WTC11 (cell line): ENCODE measurements at regions not wholly inside any gene's neighbourhood (a gene's known extent, or its start where the extent isn't known, plus 50 kb on each side); places are given as distances from the start of the nearest gene placed in this dataset.

Experiments
- ATAC-seq: fragments of 200-7000 bp; cut with Tn5 transposase; 2 replicates; pipeline ENCODE4 v1.10.0; 2021; ENCODE audit warnings: mild to moderate bottlenecking, moderate library complexity
- CTCF ChIA-PET: fragments of 300-600 bp; sonication (Branson Sonifier 250); formaldehyde crosslinking; loops from one replicate; lab custom pipeline; 2021; ENCODE audit warnings: antibody characterized with exemption; lab: Charles Lee
- POLR2A ChIA-PET: fragments of 350-600 bp; sonication (Branson Sonifier 250); formaldehyde crosslinking; loops from one replicate; lab custom pipeline; 2021; ENCODE audit warnings: antibody characterized with exemption; lab: Charles Lee
- DNase-seq: peaks from one replicate; pipeline ENCODE4 v3.0.0; 2021; ENCODE audit warnings: low spot score
- H3K27ac Mint-ChIP-seq: 2 replicates; pipeline ENCODE4 v1.8.0; 2021; ENCODE audit warnings: mixed read lengths
- H3K27me3 Mint-ChIP-seq: 2 replicates; pipeline ENCODE4 v1.8.0; 2021; ENCODE audit warnings: low read depth, mild to moderate bottlenecking, moderate library complexity, mixed read lengths
- H3K36me3 Mint-ChIP-seq: 2 replicates; pipeline ENCODE4 v1.8.0; 2021; ENCODE audit warnings: mixed read lengths
- H3K4me1 Mint-ChIP-seq: 2 replicates; pipeline ENCODE4 v1.8.0; 2022; ENCODE audit warnings: mixed read lengths
- H3K4me3 Mint-ChIP-seq: 2 replicates; pipeline ENCODE4 v1.8.0; 2021; ENCODE audit warnings: mild to moderate bottlenecking, moderate library complexity, mixed read lengths
- H3K9me3 Mint-ChIP-seq: 2 replicates; pipeline ENCODE4 v1.8.0; 2021; ENCODE audit warnings: mixed read lengths
- NFE2L1 ChIP-seq: sonication (generic); formaldehyde crosslinking; IDR thresholded peaks from 2 replicates; pipeline ENCODE4 v1.8.1; 2023; ENCODE audit warnings: missing genetic modification reagents
- TCF7 ChIP-seq: sonication (generic); formaldehyde crosslinking; IDR thresholded peaks from 2 replicates; pipeline ENCODE4 v1.8.0; 2022; ENCODE audit warnings: mild to moderate bottlenecking, low read depth, missing genetic modification reagents, moderate library complexity
- TF ChIP-seq, protein P1 (sequence below): sonication (generic); formaldehyde crosslinking; IDR thresholded peaks from 2 replicates; pipeline ENCODE4 v1.8.1; 2022; ENCODE audit warnings: low read depth, mild to moderate bottlenecking, moderate library complexity, missing genetic modification reagents, borderline replicate concordance
- TF ChIP-seq, protein P2 (sequence below): sonication (generic); formaldehyde crosslinking; IDR thresholded peaks from 2 replicates; pipeline ENCODE4 v1.8.1; 2023; ENCODE audit warnings: mild to moderate bottlenecking, missing genetic modification reagents, borderline replicate concordance
- TF ChIP-seq, protein P3 (sequence below): sonication (generic); formaldehyde crosslinking; IDR thresholded peaks from 2 replicates; pipeline ENCODE4 v1.8.1; 2023; ENCODE audit warnings: mild to moderate bottlenecking, missing genetic modification reagents
- TF ChIP-seq, protein P4 (sequence below): fragments of 250-450 bp; sonication (Bioruptor Pico); IDR thresholded peaks from 2 replicates; pipeline ENCODE4 v1.9.0; 2021; ENCODE audit warnings: mild to moderate bottlenecking
- TF ChIP-seq, protein P5 (sequence below): fragments of 250-450 bp; sonication (Bioruptor Pico); IDR thresholded peaks from 2 replicates; pipeline ENCODE4 v1.9.0; 2021; ENCODE audit warnings: mild to moderate bottlenecking
- TF ChIP-seq, protein P6 (sequence below): sonication (generic); formaldehyde crosslinking; IDR thresholded peaks from 2 replicates; pipeline ENCODE4 v1.8.0; 2023; ENCODE audit warnings: missing genetic modification reagents, mild to moderate bottlenecking, borderline replicate concordance

DNA sequence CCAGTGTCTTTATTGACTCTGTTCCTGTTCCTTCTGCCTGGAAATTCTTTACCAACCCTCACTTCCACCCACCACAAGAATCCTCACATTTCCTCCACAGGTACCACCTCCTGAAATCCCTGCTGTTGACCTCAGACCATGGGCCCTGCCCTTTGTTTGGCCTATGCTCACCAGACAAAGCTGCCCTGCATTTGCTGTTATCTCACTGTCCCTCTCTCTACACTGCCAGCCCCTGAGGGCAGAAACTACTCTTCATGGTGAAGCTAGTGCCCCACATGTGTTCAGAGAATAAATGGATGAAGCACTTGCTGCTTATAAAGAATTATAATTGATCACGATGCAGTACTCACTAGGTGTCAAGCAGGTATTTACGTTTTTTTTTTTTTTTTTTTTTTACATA, 608.4 kb downstream of the TSN start (continued):
- TF ChIP-seq TCF7 (CRISPR knock-in tag) = no peak

DNA sequence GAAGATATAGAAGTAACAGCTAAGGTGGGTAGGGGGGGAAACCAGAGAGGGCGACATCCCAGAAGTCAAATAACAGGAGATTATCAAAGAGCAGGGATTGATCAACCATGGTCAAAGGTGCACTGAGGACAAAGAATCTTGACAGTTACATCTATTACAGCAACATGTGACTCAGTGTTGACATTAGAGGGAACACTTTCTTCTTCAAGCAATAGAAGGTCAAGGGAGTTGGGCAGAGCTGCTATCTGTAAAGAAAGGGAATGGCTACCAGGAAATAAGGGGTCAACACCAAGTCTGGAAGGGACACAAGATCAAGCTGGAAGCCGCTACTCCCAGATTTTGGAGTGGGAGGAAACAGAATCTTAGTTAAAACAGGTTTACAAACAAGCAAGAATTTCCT, 611.0 kb downstream of the TSN start:
- ChIA-PET POLR2A (no interaction called here), CTCF (no interaction called here)
- ATAC-seq = no peak
- H3K27me3 Mint-ChIP-seq = no peaks in the 10 kb centered on the region
- TF ChIP-seq, protein P1, sequence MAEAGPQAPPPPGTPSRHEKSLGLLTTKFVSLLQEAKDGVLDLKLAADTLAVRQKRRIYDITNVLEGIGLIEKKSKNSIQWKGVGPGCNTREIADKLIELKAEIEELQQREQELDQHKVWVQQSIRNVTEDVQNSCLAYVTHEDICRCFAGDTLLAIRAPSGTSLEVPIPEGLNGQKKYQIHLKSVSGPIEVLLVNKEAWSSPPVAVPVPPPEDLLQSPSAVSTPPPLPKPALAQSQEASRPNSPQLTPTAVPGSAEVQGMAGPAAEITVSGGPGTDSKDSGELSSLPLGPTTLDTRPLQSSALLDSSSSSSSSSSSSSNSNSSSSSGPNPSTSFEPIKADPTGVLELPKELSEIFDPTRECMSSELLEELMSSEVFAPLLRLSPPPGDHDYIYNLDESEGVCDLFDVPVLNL (CRISPR knock-in tag) = no peak
- TF ChIP-seq, protein P2, sequence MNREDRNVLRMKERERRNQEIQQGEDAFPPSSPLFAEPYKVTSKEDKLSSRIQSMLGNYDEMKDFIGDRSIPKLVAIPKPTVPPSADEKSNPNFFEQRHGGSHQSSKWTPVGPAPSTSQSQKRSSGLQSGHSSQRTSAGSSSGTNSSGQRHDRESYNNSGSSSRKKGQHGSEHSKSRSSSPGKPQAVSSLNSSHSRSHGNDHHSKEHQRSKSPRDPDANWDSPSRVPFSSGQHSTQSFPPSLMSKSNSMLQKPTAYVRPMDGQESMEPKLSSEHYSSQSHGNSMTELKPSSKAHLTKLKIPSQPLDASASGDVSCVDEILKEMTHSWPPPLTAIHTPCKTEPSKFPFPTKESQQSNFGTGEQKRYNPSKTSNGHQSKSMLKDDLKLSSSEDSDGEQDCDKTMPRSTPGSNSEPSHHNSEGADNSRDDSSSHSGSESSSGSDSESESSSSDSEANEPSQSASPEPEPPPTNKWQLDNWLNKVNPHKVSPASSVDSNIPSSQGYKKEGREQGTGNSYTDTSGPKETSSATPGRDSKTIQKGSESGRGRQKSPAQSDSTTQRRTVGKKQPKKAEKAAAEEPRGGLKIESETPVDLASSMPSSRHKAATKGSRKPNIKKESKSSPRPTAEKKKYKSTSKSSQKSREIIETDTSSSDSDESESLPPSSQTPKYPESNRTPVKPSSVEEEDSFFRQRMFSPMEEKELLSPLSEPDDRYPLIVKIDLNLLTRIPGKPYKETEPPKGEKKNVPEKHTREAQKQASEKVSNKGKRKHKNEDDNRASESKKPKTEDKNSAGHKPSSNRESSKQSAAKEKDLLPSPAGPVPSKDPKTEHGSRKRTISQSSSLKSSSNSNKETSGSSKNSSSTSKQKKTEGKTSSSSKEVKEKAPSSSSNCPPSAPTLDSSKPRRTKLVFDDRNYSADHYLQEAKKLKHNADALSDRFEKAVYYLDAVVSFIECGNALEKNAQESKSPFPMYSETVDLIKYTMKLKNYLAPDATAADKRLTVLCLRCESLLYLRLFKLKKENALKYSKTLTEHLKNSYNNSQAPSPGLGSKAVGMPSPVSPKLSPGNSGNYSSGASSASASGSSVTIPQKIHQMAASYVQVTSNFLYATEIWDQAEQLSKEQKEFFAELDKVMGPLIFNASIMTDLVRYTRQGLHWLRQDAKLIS (CRISPR knock-in tag) = no peak
- TF ChIP-seq NFE2L1 (CRISPR knock-in tag) = no peak
- TF ChIP-seq, protein P3, sequence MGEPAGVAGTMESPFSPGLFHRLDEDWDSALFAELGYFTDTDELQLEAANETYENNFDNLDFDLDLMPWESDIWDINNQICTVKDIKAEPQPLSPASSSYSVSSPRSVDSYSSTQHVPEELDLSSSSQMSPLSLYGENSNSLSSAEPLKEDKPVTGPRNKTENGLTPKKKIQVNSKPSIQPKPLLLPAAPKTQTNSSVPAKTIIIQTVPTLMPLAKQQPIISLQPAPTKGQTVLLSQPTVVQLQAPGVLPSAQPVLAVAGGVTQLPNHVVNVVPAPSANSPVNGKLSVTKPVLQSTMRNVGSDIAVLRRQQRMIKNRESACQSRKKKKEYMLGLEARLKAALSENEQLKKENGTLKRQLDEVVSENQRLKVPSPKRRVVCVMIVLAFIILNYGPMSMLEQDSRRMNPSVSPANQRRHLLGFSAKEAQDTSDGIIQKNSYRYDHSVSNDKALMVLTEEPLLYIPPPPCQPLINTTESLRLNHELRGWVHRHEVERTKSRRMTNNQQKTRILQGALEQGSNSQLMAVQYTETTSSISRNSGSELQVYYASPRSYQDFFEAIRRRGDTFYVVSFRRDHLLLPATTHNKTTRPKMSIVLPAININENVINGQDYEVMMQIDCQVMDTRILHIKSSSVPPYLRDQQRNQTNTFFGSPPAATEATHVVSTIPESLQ (CRISPR knock-in tag) = no peak
- TF ChIP-seq, protein P4, sequence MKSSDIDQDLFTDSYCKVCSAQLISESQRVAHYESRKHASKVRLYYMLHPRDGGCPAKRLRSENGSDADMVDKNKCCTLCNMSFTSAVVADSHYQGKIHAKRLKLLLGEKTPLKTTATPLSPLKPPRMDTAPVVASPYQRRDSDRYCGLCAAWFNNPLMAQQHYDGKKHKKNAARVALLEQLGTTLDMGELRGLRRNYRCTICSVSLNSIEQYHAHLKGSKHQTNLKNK (CRISPR knock-in tag) = no peak
- TF ChIP-seq, protein P5, sequence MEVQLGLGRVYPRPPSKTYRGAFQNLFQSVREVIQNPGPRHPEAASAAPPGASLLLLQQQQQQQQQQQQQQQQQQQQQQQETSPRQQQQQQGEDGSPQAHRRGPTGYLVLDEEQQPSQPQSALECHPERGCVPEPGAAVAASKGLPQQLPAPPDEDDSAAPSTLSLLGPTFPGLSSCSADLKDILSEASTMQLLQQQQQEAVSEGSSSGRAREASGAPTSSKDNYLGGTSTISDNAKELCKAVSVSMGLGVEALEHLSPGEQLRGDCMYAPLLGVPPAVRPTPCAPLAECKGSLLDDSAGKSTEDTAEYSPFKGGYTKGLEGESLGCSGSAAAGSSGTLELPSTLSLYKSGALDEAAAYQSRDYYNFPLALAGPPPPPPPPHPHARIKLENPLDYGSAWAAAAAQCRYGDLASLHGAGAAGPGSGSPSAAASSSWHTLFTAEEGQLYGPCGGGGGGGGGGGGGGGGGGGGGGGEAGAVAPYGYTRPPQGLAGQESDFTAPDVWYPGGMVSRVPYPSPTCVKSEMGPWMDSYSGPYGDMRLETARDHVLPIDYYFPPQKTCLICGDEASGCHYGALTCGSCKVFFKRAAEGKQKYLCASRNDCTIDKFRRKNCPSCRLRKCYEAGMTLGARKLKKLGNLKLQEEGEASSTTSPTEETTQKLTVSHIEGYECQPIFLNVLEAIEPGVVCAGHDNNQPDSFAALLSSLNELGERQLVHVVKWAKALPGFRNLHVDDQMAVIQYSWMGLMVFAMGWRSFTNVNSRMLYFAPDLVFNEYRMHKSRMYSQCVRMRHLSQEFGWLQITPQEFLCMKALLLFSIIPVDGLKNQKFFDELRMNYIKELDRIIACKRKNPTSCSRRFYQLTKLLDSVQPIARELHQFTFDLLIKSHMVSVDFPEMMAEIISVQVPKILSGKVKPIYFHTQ (CRISPR knock-in tag) = no peak
- TF ChIP-seq, protein P6, sequence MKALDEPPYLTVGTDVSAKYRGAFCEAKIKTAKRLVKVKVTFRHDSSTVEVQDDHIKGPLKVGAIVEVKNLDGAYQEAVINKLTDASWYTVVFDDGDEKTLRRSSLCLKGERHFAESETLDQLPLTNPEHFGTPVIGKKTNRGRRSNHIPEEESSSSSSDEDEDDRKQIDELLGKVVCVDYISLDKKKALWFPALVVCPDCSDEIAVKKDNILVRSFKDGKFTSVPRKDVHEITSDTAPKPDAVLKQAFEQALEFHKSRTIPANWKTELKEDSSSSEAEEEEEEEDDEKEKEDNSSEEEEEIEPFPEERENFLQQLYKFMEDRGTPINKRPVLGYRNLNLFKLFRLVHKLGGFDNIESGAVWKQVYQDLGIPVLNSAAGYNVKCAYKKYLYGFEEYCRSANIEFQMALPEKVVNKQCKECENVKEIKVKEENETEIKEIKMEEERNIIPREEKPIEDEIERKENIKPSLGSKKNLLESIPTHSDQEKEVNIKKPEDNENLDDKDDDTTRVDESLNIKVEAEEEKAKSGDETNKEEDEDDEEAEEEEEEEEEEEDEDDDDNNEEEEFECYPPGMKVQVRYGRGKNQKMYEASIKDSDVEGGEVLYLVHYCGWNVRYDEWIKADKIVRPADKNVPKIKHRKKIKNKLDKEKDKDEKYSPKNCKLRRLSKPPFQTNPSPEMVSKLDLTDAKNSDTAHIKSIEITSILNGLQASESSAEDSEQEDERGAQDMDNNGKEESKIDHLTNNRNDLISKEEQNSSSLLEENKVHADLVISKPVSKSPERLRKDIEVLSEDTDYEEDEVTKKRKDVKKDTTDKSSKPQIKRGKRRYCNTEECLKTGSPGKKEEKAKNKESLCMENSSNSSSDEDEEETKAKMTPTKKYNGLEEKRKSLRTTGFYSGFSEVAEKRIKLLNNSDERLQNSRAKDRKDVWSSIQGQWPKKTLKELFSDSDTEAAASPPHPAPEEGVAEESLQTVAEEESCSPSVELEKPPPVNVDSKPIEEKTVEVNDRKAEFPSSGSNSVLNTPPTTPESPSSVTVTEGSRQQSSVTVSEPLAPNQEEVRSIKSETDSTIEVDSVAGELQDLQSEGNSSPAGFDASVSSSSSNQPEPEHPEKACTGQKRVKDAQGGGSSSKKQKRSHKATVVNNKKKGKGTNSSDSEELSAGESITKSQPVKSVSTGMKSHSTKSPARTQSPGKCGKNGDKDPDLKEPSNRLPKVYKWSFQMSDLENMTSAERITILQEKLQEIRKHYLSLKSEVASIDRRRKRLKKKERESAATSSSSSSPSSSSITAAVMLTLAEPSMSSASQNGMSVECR (CRISPR knock-in tag) = no peak
- H3K4me3 Mint-ChIP-seq = no peak overlapping the region
- H3K27ac Mint-ChIP-seq = no peak overlapping the region
- peaks cover 5% of the 10 kb centered on the region for H3K9me3 Mint-ChIP-seq
- DNase-seq = no peak
- no peaks in the 10 kb centered on the region for H3K4me1 Mint-ChIP-seq
- H3K36me3 Mint-ChIP-seq = no peaks in the 10 kb centered on the region
